Vagina (tissue), 2 donors: ENCODE measurements at regions not wholly inside any gene's neighbourhood (a gene's known extent, or its start where the extent isn't known, plus 50 kb on each side); places are given as distances from the start of the nearest gene placed in this dataset.

Experiments
- DNase-seq, 2 donors: peaks; one replicate each; pipeline ENCODE4 v3.0.0-alpha.2; 2017; ENCODE audit errors: extremely low spot score in 2 of 2
- H3K27ac ChIP-seq: fragments of 200-600 bp; sonication (generic); one replicate; pipeline ENCODE4 v1.5.1; 2019
- H3K27me3 ChIP-seq: fragments of 200-600 bp; sonication (generic); one replicate; pipeline ENCODE4 v1.5.1; 2019
- H3K36me3 ChIP-seq, 2 donors: fragments of 200-600 bp; sonication (generic); one replicate each; pipeline ENCODE4 v1.5.1; 2017 to 2019
- H3K4me1 ChIP-seq: fragments of 200-600 bp; sonication (generic); one replicate; pipeline ENCODE4 v1.5.1; 2019
- H3K4me3 ChIP-seq, 2 donors: fragments of 200-600 bp; sonication (generic); 1 replicate in 1 of 2; 2 replicates in 1 of 2; pipeline ENCODE4 v1.5.1; 2016 to 2019
- H3K9me3 ChIP-seq: fragments of 200-600 bp; sonication (generic); one replicate; pipeline ENCODE4 v1.5.1; 2019
- CTCF ChIP-seq, 3 experiments: fragments of 450-650 bp in 2 of 3; fragments of 200-600 bp in 1 of 3; sonication (generic) in 1 of 3; IDR thresholded peaks; one replicate each; pipeline ENCODE4 v1.5.1; 2017 to 2019; ENCODE audit warnings: antibody characterized with exemption in 3 of 3, mild to moderate bottlenecking in 2 of 3, moderate library complexity in 2 of 3
- POLR2A ChIP-seq, 2 donors: fragments of 450-650 bp; IDR thresholded peaks; one replicate each; pipeline ENCODE4 v1.6.1; 2017; ENCODE audit warnings: antibody characterized with exemption in 2 of 2, mild to moderate bottlenecking in 2 of 2, moderate library complexity in 2 of 2
- POLR2AphosphoS5 ChIP-seq, 2 donors: sonication (generic); formaldehyde crosslinking; IDR thresholded peaks; one replicate each; pipeline ENCODE4 v1.9.0; 2017; ENCODE audit warnings: antibody characterized with exemption in 2 of 2, mild to moderate bottlenecking in 2 of 2, low read depth in 1 of 2; ENCODE audit not compliant: insufficient read depth in 1 of 2
- intact Hi-C: fragments of 100-400 bp; cut with DNase I; formaldehyde crosslinking; loops from one replicate; pipeline ENCODE4 v1.15.1; 2023

DNA sequence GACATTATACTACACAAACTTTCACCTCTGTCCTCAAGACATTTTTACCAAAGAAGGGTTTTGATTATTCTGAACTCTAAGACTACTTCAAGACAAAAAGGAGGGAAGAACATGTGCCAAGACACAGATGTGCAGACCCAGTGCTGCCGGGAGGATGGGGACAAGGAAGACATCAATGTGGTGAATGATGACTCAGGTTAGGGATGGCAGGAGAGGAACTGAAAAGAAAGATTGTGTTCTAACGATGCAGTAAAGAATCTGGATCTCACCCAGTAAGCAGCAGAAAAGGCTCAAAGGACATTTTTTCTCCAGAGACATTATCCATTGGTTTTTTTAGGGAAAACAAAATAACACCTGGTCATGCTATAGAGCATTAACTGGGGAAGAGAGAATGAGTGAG lies 449.9 kb upstream of the NR2F2 start:
- Histone ChIP-seq H3K27ac (peak overlapping the region; percentile 9), H3K36me3 (no peaks in the 10 kb centered on the region), H3K27me3 (no peaks in the 10 kb centered on the region), H3K4me3 (no peak overlapping the region), H3K4me1 (peaks cover 11% of the 10 kb centered on the region), H3K9me3 (no peaks in the 10 kb centered on the region)
- intact Hi-C loops = no loop called here
- no peak for DNase-seq
- TF ChIP-seq POLR2A (IDR thresholded peaks at IDR 0.05) (no peak), POLR2AphosphoS5 (IDR thresholded peaks at IDR 0.05; ENCODE audit: insufficient read depth in 1 of 2, low read depth in 1 of 2) (no peak), CTCF (IDR thresholded peaks at IDR 0.05) (no peak)

DNA sequence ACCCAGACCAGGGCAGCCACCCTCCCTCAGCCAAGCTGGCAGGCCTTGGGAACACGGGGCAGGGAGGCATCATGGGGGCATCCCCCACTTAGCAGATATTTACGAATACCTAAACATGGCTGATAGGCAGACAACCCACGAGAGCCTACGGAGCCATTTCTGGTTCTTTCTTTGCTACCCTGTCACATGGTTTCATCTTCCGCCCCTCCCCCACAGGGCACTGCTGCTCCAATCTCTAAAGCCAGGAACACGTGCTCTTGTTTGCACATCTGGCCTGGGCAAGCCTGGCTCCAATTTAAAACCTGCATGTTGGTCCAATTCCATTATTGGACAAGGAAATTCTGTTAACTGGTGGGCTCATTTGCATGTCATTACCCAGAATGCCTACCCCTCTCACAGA lies 447.4 kb upstream of the NR2F2 start:
- Histone ChIP-seq H3K36me3 (no peaks in the 10 kb centered on the region), H3K27ac (peak overlapping the region; percentile 20), H3K27me3 (no peaks in the 10 kb centered on the region), H3K9me3 (no peaks in the 10 kb centered on the region), H3K4me1 (peaks cover 11% of the 10 kb centered on the region), H3K4me3 (no peak overlapping the region)
- no peak for DNase-seq
- TF ChIP-seq POLR2AphosphoS5 (IDR thresholded peaks at IDR 0.05; ENCODE audit: insufficient read depth in 1 of 2, low read depth in 1 of 2) (no peak), POLR2A (IDR thresholded peaks at IDR 0.05) (no peak), CTCF (IDR thresholded peaks at IDR 0.05) (no peak)
- intact Hi-C loops = no loop called here

- peak overlapping the region; percentile 17 for H3K27ac ChIP-seq
These were observed 446.2 kb upstream of the NR2F2 start for GRCh38 chr15:95884276-95884675.

DNA sequence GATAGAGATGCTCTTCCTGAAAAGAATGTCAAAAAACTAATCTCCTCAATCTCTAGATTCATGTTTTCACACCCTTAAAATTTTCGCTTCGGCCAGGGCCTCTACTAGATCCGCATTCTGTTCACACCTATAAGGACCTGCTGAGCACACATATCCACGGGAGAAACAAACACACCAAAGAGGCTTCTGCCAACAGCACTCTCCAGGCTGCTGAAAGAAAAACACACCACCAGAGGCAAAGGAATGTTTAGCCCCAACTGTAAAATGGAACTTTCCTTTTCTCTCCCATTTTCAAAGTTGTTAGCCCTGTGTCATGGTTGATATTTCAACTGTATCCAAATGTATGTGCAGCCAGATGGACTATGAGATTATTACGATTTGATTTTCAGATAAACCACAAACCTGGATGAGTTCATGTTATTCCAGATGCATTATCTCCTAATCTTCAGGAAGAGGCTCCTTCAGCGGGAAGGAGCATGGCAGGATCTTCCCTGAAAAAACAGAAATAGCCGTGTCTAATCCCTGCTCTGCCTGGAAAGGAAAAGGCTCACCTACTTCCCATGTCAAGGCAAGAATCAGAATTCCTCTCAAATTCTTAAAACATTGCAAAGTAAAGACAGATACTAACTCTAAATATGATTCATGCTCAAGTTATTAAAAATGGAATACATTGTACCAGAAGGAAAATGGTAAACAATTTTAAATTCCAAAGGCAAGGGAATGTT lies 442.7 kb upstream of the NR2F2 start:
- Histone ChIP-seq H3K9me3 (no peaks in the 10 kb centered on the region), H3K27me3 (no peaks in the 10 kb centered on the region), H3K27ac (no peak overlapping the region), H3K36me3 (no peaks in the 10 kb centered on the region), H3K4me3 (no peak overlapping the region), H3K4me1 (no peaks in the 10 kb centered on the region)
- TF ChIP-seq POLR2A (IDR thresholded peaks at IDR 0.05) = no peak
- DNase-seq = no peak
- intact Hi-C loops = no loop called here

More at GRCh38 chr15:95884276-95884675, 446.2 kb upstream of the NR2F2 start:
- TF ChIP-seq POLR2A (IDR thresholded peaks at IDR 0.05) (no peak), CTCF (IDR thresholded peaks at IDR 0.05) (no peak), POLR2AphosphoS5 (IDR thresholded peaks at IDR 0.05; ENCODE audit: insufficient read depth in 1 of 2, low read depth in 1 of 2) (no peak)
- DNase-seq = no peak
- Histone ChIP-seq H3K27me3 (no peaks in the 10 kb centered on the region), H3K4me1 (peaks cover 11% of the 10 kb centered on the region), H3K4me3 (no peak overlapping the region), H3K36me3 (no peaks in the 10 kb centered on the region), H3K9me3 (no peaks in the 10 kb centered on the region)
- intact Hi-C loops = no loop called here

GRCh38 chr15:95888762-95889161 lies 441.7 kb upstream of the NR2F2 start:
- intact Hi-C loops = no loop called here

More at GRCh38 chr15:95888762-95889161, 441.7 kb upstream of the NR2F2 start:
- H3K27me3 ChIP-seq = no peaks in the 10 kb centered on the region
- H3K9me3 ChIP-seq = no peaks in the 10 kb centered on the region
- TF ChIP-seq POLR2AphosphoS5 (IDR thresholded peaks at IDR 0.05; ENCODE audit: insufficient read depth in 1 of 2, low read depth in 1 of 2) (no peak), POLR2A (IDR thresholded peaks at IDR 0.05) (no peak), CTCF (IDR thresholded peaks at IDR 0.05) (no peak)
- no peaks in the 10 kb centered on the region for H3K36me3 ChIP-seq
- H3K27ac ChIP-seq = no peak overlapping the region
- H3K4me3 ChIP-seq = no peak overlapping the region
- H3K4me1 ChIP-seq = no peaks in the 10 kb centered on the region
- DNase-seq = no peak
